Fibroblast of skin of back (primary cell): ENCODE measurements at regions not wholly inside any gene's neighbourhood (a gene's known extent, or its start where the extent isn't known, plus 50 kb on each side); places are given as distances from the start of the nearest gene placed in this dataset.
"Not testable (repeated sequence)": the region's sequence is repeated elsewhere in the genome, so short reads cannot be mapped to it uniquely, and the experiment has no call there.

ENCODE experiments used
- DNase-seq: peaks from one replicate; pipeline ENCODE4 v3.0.0-alpha.2; 2013

- peak; percentile 69 for DNase-seq
Measured at GRCh38 chr6:149127212-149127611, 190.3 kb upstream of the TAB2 start.

GRCh38 chr6:149128489-149129145 lies 188.9 kb upstream of the TAB2 start:
- no peak for DNase-seq

DNA sequence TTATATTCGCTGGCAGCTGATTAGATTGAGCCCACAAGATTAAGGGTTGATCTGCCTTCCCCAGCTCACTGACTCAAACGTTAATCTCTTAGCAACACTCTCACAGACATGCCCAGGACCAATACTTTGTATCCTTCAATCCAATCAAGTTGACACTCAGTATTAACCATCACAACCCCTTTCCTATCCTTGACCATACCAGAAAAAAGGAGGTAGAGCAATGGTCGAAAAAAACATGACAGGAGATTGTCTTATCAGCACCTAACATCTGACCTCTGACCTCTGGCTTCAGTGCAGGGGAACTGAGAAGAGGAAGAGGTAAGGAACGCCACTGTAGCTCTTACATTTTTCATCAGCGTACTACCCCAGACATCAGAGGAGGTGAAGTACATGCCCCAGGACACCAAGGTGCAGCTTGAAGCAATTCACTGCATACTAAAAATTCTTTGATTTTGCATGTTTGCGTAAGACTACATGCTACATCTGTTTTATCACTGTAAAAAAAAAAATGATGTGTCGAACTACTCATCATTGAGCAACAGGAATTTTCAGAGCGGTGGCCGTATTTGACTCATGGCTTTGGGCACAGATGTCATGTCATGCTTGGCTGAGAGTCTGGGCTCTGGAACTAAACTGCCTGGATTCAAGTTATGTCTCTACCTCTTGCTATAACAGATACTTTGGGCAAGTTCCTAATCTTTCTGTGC lies 188.0 kb upstream of the TAB2 start:
- peak; percentile 76 for DNase-seq

GRCh38 chr6:149130090-149130489 lies 187.4 kb upstream of the TAB2 start:
- no peak for DNase-seq

DNA sequence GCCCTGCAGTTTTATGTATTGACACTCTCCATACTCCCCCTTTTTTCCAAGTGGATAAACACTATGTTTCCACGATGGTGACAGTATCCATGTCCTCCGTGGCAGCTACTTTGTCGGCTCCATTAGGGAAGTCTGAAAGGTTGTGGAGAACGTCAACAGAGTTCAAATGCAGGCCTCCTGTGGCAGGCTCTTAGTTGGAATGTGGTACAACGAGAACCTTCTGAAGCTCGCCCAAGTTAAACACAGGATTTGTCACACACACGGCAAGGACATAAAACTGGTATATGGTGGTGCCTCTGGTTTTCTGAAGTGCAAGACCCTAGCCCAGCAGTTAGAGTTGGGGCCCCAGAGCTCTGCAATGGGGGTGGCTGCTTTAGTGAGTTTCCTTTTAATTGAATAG lies 187.0 kb upstream of the TAB2 start:
- no peak for DNase-seq

DNA sequence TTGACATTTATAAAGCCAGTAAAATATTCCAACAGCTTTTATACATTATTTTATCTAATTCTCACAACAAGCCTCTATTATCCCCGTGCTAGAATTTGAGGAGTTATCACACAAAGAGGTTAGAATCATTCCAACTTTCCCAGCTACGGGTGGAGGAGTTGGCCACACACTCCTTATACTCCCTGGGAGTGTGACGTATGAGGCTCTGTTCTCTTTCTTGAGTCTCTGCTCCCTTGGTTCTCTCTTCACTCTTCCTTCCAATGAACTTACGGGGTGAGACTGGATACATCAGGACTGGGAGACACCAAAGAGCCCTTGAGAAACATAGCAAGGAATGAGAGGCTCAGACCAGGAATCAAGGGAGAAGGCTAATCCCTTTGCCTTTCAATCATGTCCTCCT lies 185.6 kb upstream of the TAB2 start:
- DNase-seq: no peak

DNA sequence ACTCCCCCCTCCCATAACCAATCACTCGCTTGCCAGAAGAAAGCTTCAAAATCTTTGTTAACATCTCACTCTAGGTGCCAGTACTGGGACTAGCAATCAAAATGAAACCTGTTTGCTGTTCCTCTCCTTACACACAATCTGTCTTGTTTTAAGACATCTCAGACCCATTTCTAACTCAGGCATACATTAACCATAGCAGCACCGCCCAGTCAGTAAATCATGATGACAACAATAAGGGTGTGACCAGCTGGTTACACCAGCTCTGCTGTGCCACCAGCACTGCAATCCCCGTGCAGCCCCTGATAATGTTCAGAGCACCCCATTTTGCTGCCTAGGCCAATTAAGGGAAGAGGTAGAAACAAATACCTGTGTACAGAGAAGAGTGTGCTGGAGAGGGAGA lies 185.2 kb upstream of the TAB2 start:
- no peak for DNase-seq

GRCh38 chr6:149134511-149134933 lies 183.0 kb upstream of the TAB2 start:
- peak; percentile 48 for DNase-seq

DNA sequence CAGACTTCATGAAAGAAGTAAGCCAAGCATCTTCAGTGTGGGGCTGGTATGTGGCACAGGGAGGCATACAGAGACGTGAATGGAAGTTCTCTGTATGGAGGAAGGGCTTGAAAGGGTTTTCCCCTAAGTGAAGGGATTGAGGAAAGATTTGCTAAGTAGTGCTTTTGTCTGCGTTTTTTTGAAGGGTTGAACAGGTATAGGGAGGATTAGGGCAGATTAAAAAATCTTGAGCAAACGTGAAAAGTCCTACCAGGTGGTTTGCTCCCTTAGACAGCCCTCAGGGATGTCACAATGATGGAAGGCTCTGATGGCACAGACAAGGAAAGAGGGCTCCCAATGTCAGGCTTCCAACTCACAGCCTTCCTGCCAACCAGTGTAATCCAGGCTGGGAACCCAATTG lies 181.7 kb upstream of the TAB2 start:
- DNase-seq: no peak

- no peak for DNase-seq
Measured at GRCh38 chr6:149136273-149136912, 181.1 kb upstream of the TAB2 start.

- DNase-seq: no peak
Measured at GRCh38 chr6:149136913-149137286, 180.6 kb upstream of the TAB2 start.

GRCh38 chr6:149137594-149137993 lies 179.9 kb upstream of the TAB2 start:
- no peak for DNase-seq

DNA sequence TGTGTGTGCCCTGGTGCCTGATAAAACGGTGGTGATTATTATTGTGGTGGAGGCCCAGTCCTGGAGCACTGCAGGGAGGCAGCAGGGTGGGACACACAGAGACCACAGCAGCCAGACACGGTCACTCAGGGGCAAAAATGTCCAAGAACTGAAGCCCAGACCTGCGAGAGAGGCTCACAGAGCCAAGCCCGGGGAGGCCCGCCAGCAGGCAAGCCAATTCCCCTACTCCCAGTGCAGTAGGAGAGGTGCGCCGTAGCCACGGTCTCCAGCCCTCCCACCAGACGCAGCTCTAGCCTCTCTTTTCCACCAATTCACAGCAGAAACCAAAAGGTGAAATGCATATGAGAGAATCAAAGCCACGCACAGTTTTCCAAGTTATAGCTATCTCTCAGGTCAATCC lies 179.4 kb upstream of the TAB2 start:
- no peak for DNase-seq

- DNase-seq: no peak
Measured at GRCh38 chr6:149138699-149139294, 178.7 kb upstream of the TAB2 start.

GRCh38 chr6:149139782-149140136 lies 177.8 kb upstream of the TAB2 start:
- no peak for DNase-seq

DNA sequence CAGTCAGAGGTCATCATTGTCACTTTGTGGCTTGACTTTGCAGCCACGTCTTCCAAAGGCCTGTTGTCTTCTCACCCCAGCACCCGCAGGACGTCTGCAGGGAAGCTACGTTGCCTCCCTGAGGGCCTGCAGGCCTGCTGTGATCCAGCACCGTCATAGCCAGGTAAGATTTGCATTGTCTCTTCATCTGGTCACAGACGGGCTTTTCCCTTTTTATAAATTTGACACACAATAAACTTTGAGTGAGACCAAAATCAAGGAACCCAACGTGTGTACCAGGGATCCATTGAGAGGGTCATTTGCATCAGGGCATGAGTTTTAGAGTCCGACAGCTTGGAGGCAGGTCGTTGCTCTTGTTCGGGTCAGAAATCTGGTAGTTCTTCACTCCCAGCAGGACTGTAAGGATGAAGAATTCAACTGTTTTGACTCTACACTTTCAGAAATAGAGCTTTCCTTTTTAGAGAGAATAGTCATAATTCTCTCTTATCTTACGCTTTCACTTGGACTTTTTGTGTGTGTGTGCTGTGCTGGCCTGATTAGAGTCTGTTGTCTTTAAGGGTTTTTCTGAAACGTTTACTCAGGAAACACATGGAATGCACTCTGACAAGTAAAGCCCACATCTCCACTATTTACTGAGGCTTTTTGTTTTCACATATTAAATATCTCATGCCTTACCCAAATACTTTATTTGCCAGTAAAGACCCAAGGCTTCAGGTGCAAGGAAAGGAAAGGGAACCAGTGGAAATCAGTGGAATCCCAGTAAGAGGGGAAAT lies 177.2 kb upstream of the TAB2 start:
- no peak for DNase-seq

- no peak for DNase-seq
Measured at GRCh38 chr6:149140910-149141290, 176.6 kb upstream of the TAB2 start.

- DNase-seq: no peak
Measured at GRCh38 chr6:149142924-149143429, 174.5 kb upstream of the TAB2 start.

DNA sequence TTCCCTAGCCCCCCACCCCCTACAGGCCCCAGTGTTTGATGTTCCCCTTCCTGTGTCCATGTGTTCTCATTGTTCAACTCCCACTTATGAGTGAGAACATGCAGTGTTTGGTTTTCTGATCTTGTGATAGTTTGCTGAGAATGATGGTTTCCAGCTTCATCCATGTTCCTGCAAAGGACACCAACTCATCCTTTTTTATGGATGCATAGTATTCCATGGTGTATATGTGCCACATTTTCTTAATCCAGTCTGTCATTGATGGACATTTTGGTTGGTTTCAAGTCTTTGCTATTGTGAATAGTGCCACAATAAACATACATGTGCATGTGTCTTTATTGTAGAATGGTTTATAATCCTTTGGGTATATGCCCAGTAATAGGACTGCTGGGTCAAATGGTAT lies 171.7 kb upstream of the TAB2 start:
- not testable (repeated sequence) for DNase-seq

GRCh38 chr6:149147195-149147594 lies 170.3 kb upstream of the TAB2 start:
- no peak for DNase-seq

DNA sequence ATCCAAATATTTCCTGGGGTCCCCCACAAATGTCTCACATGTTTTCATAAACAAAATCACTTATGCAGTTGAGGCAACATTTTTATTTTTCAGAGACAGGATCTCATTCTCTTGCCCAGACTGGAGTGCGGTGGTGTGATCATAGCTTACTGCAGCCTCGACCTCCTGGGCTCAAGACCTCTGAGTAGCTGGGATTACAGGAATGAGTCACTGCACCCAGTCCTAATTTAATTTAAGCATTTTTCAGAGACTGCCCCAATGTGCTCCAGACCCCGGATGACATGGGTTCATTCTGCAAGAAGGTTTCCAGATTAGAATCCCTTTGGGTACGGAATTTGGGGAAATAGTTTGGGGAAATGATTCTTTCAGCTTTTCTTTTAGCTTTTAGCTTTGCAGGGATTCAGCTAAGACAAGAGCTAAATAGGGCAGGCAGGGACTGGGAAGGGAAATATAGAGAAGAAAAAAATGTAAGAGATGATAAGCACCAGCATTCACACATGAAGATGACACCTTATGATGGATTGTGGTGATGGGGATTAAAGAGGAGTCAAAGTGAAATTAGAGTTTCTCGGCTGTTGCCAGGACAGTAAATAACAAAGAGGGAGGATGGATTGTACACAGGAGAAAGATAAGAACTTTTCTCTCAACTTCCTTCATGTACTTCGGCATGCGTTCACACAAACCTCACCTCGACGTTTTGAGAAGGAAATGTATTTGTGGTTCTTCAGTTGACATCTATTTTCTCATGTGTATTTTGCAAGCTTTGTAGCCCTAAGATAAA lies 169.4 kb upstream of the TAB2 start:
- no peak for DNase-seq

GRCh38 chr6:149149653-149150052 lies 167.9 kb upstream of the TAB2 start:
- DNase-seq: no peak
